Lung (tissue), 11 donors: ENCODE measurements at regions not wholly inside any gene's neighbourhood (a gene's known extent, or its start where the extent isn't known, plus 50 kb on each side); places are given as distances from the start of the nearest gene placed in this dataset.
A peak's percentile ranks its signal among the peaks of the same experiment; 100 is the strongest.

Experiments used
- ATAC-seq: fragments of 200-7000 bp; cut with Tn5 transposase; one replicate; pipeline ENCODE4 v1.9.1; 2020; ENCODE audit warnings: moderate number of reproducible peaks; ENCODE audit not compliant: insufficient read depth, low FRiP score
- DNase-seq, 3 donors: peaks; one replicate each; pipeline ENCODE4 v3.0.0-alpha.2; 2013 to 2017
- H3K27ac ChIP-seq, 2 donors: one replicate each; pipeline ENCODE4 v1.5.1; 2013; ENCODE audit warnings: mild to moderate bottlenecking in 2 of 2, moderate library complexity in 2 of 2, control low read depth in 1 of 2, inconsistent platforms in 1 of 2, low read depth in 1 of 2, low read length in 1 of 2
- H3K27me3 ChIP-seq, 3 donors: one replicate each; pipeline ENCODE4 v1.5.1; 2013; ENCODE audit warnings: low read length in 2 of 3; ENCODE audit not compliant: control insufficient read depth in 3 of 3, insufficient read depth in 3 of 3
- H3K36me3 ChIP-seq, 4 donors: one replicate each; pipeline ENCODE4 v1.5.1; 2013; ENCODE audit warnings: low read length in 4 of 4, mild to moderate bottlenecking in 1 of 4, moderate library complexity in 1 of 4; ENCODE audit not compliant: control insufficient read depth in 4 of 4, insufficient read depth in 4 of 4
- H3K4me1 ChIP-seq, 5 donors: one replicate each; pipeline ENCODE4 v1.5.1; 2013; ENCODE audit warnings: low read length in 5 of 5, mild to moderate bottlenecking in 2 of 5, moderate library complexity in 1 of 5; ENCODE audit not compliant: control insufficient read depth in 5 of 5, insufficient read depth in 5 of 5
- H3K4me3 ChIP-seq: one replicate; pipeline ENCODE4 v1.5.1; 2013; ENCODE audit warnings: mild to moderate bottlenecking, control low read depth, moderate library complexity
- H3K9ac ChIP-seq, 2 donors: one replicate each; pipeline ENCODE4 v1.5.1; 2013; ENCODE audit warnings: low read length in 2 of 2, control low read depth in 1 of 2; ENCODE audit not compliant: insufficient read depth in 1 of 2
- H3K9me3 ChIP-seq, 4 donors: one replicate each; pipeline ENCODE4 v1.5.1; 2013; ENCODE audit warnings: low read length in 3 of 4, mild to moderate bottlenecking in 1 of 4, moderate library complexity in 1 of 4; ENCODE audit not compliant: control insufficient read depth in 4 of 4, insufficient read depth in 3 of 4
- CTCF ChIP-seq: IDR thresholded peaks from 2 replicates; pipeline ENCODE4 v1.5.1; 2012; ENCODE audit warnings: mild to moderate bottlenecking; ENCODE audit errors: control extremely low read depth, extremely low read depth
- WGBS, 2 donors: extraction: QIAGEN DNeasy Blood & Tissue Kit; methylation state at CpG; one replicate each; pipeline ENCODE4 v1.1.7; 2013; 5-methylcytosine and 5-hydroxymethylcytosine counted together
- donor health status: control.
- donor health status: control.
- donor health status: Bipolar disorder and iron deficiency.
- donor health status: healthy.
- donor health status: DM: yes; HTN: yes; CAD: no.

- peak overlapping the region in 1 of 2 donors; percentile 49 for H3K27ac ChIP-seq
- H3K36me3 ChIP-seq: peaks cover 0 to 6% (median under 1%) of the 10 kb centered on the region in 4 donors
- H3K27me3 ChIP-seq: no peaks in the 10 kb centered on the region
- WGBS, 2 donors: 50 to 63% methylated on average over 9 of the region's 9 CpGs
- no peak for ATAC-seq
- no peak for TF ChIP-seq CTCF
- no peak overlapping the region for H3K4me3 ChIP-seq
- DNase-seq: peak in 1 of 3 donors; percentile 41
- no peak overlapping the region for H3K9ac ChIP-seq
- peaks cover 8 to 44% (median 22%) of the 10 kb centered on the region in 5 donors for H3K4me1 ChIP-seq
- H3K9me3 ChIP-seq: no peaks in the 10 kb centered on the region
Observed at GRCh38 chr18:46387441-46388131, 269.4 kb downstream of the LOXHD1 start.

GRCh38 chr18:46388286-46388685 lies 268.7 kb downstream of the LOXHD1 start:
- Histone ChIP-seq H3K9me3 (no peaks in the 10 kb centered on the region), H3K9ac (no peak overlapping the region), H3K27ac (no peak overlapping the region), H3K36me3 (peaks cover 0 to 6% (median under 1%) of the 10 kb centered on the region in 4 donors), H3K4me3 (no peak overlapping the region), H3K4me1 (peaks cover 8 to 44% (median 22%) of the 10 kb centered on the region in 5 donors), H3K27me3 (no peaks in the 10 kb centered on the region)
- no peak for TF ChIP-seq CTCF
- 72 to 74% methylated on average over 6 of the region's 6 CpGs for WGBS, 2 donors
- ATAC-seq: no peak
- no peak for DNase-seq

- peaks cover 0 to 6% (median under 1%) of the 10 kb centered on the region in 4 donors for H3K36me3 ChIP-seq
- H3K9me3 ChIP-seq: no peaks in the 10 kb centered on the region
- H3K9ac ChIP-seq: no peak overlapping the region
- no peak overlapping the region for H3K27ac ChIP-seq
- H3K4me3 ChIP-seq: no peak overlapping the region
- no peaks in the 10 kb centered on the region for H3K27me3 ChIP-seq
- 97 to 98% methylated on average over 9 of the region's 9 CpGs for WGBS, 2 donors
- no peak for TF ChIP-seq CTCF
- no peak for ATAC-seq
- H3K4me1 ChIP-seq: peaks cover 1 to 17% (median 4%) of the 10 kb centered on the region in 5 donors
- no peak for DNase-seq
Observed at GRCh38 chr18:46392576-46392975, 264.4 kb downstream of the LOXHD1 start.
